GM21390 (cell line): ENCODE measurements at regions not wholly inside any gene's neighbourhood (a gene's known extent, or its start where the extent isn't known, plus 50 kb on each side); places are given as distances from the start of the nearest gene placed in this dataset.

Source experiments
- ATAC-seq: cut with Tn5 transposase; IDR thresholded peaks from one replicate; pipeline ENCODE4 v1.9.1; 2021; ENCODE audit not compliant: unreplicated experiment

GRCh38 chr3:23663661-23664186 lies 142.0 kb upstream of the UBE2E1 start:
- ATAC-seq = no peak

- ATAC-seq = no peak
These were observed 141.3 kb upstream of the UBE2E1 start for GRCh38 chr3:23664459-23664858.

GRCh38 chr3:23665741-23666140 lies 140.0 kb upstream of the UBE2E1 start:
- no peak for ATAC-seq

- ATAC-seq = no peak
These were observed 138.9 kb upstream of the UBE2E1 start for GRCh38 chr3:23666818-23667217.

- ATAC-seq = no peak
These were observed 138.0 kb upstream of the UBE2E1 start for GRCh38 chr3:23667536-23668429.

GRCh38 chr3:23668430-23668904 lies 137.3 kb upstream of the UBE2E1 start:
- no peak for ATAC-seq

- ATAC-seq = no peak
These were observed 136.1 kb upstream of the UBE2E1 start for GRCh38 chr3:23669541-23670255.

GRCh38 chr3:23671851-23672589 lies 133.7 kb upstream of the UBE2E1 start:
- no peak for ATAC-seq

GRCh38 chr3:23672628-23673027 lies 133.1 kb upstream of the UBE2E1 start:
- ATAC-seq = no peak

- ATAC-seq = no peak
These were observed 130.7 kb upstream of the UBE2E1 start for GRCh38 chr3:23675010-23675409.

- no peak for ATAC-seq
These were observed 129.7 kb upstream of the UBE2E1 start for GRCh38 chr3:23676093-23676492.

GRCh38 chr3:23682646-23683045 lies 123.1 kb upstream of the UBE2E1 start:
- no peak for ATAC-seq

- no peak for ATAC-seq
These were observed 120.1 kb upstream of the UBE2E1 start for GRCh38 chr3:23685541-23686258.

GRCh38 chr3:23686519-23686918 lies 119.2 kb upstream of the UBE2E1 start:
- ATAC-seq = no peak

GRCh38 chr3:23691357-23691895 lies 114.3 kb upstream of the UBE2E1 start:
- no peak for ATAC-seq

GRCh38 chr3:23696842-23697241 lies 108.9 kb upstream of the UBE2E1 start:
- ATAC-seq = no peak

- no peak for ATAC-seq
These were observed 108.3 kb upstream of the UBE2E1 start for GRCh38 chr3:23697416-23697815.

GRCh38 chr3:23698652-23699313 lies 107.0 kb upstream of the UBE2E1 start:
- ATAC-seq = no peak

GRCh38 chr3:23700616-23701015 lies 105.1 kb upstream of the UBE2E1 start:
- no peak for ATAC-seq
